AG04449 (cell line): ENCODE measurements at regions not wholly inside any gene's neighbourhood (a gene's known extent, or its start where the extent isn't known, plus 50 kb on each side); places are given as distances from the start of the nearest gene placed in this dataset.
"Not testable (repeated sequence)": the region's sequence is repeated elsewhere in the genome, so short reads cannot be mapped to it uniquely, and the experiment has no call there.

Source experiments
- CTCF ChIA-PET: fragments of 350-600 bp; formaldehyde crosslinking; extraction: SDS; loops from one replicate; lab custom pipeline; 2021; ENCODE audit warnings: antibody characterized with exemption; lab: Yijun Ruan, JAX
- POLR2A ChIA-PET: fragments of 400-600, 350-600 bp; formaldehyde crosslinking; extraction: SDS; loops from one replicate; lab custom pipeline; 2020; ENCODE audit warnings: antibody characterized with exemption, inconsistent platforms; lab: Yijun Ruan, JAX
- DNase-seq: peaks from one replicate; pipeline ENCODE4 v3.0.0-alpha.2; 2010; ENCODE audit warnings: low read depth, low spot score
- H3K4me3 ChIP-seq: 2 replicates; pipeline ENCODE4 v1.5.1; 2011; ENCODE audit warnings: low read depth, mild to moderate bottlenecking, control low read depth, low read length
- CTCF ChIP-seq: IDR thresholded peaks from one replicate; pipeline ENCODE4 v1.5.1; 2011; ENCODE audit warnings: mild to moderate bottlenecking, moderate library complexity, low read length, control low read depth, inconsistent platforms; ENCODE audit not compliant: insufficient read depth; ENCODE audit errors: missing control alignments

- CTCF ChIA-PET = no interaction called here
- no peak overlapping the region for H3K4me3 ChIP-seq
- no peak for TF ChIP-seq CTCF
- POLR2A ChIA-PET = no interaction called here
- DNase-seq = no peak
Measured at GRCh38 chr4:134628066-134628465, 426.5 kb upstream of the PABPC4L start.

DNA sequence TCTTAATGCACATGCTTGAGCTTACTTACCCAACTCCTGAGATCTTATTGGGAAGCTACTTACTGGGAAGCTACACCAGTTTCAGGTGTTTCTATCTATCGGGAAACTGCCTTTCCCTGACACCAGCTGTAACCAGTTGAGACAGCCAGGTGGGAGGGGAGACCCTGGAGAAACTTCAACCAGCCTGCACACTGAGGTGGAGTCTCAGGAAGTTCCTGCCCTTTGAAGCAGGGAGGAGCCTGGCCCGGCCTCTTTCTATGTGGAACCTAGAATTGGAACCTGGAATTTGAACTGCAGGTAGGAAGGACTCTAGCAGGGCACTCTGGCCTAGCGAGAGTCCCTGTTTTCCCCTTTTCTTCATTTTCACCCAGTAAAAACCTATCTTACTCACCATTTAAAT is 425.8 kb upstream of the PABPC4L start:
- CTCF ChIA-PET = no interaction called here
- POLR2A ChIA-PET = no interaction called here
- no peak overlapping the region for H3K4me3 ChIP-seq
- no peak for DNase-seq
- no peak for TF ChIP-seq CTCF

GRCh38 chr4:134624365-134624764 is 422.8 kb upstream of the PABPC4L start:
- POLR2A ChIA-PET = no interaction called here
- CTCF ChIA-PET = no interaction called here
- no peak for TF ChIP-seq CTCF
- no peak for DNase-seq
- no peak overlapping the region for H3K4me3 ChIP-seq

GRCh38 chr4:134622626-134623575 is 421.3 kb upstream of the PABPC4L start:
- DNase-seq, H3K4me3 ChIP-seq, CTCF ChIA-PET, POLR2A ChIA-PET: not testable (repeated sequence)

DNA sequence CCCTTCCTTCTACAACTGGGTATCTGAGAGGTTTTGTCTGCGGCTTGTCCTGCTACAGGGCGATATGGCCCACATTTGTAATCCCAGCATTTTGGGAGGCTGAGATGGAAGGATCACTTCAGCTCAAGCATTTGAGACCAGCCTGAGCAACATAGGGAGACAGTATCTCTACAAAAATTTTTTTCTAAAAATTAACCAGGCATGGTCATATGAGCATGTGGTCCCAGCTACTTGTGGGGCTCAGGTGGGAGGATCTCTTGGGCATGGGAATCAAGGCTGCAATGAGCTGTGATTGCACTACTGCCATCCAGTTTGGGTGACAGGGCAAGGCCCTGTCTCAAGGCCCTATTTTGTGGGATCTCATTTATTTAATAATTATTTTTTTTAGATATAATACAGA is 420.6 kb upstream of the PABPC4L start:
- TF ChIP-seq CTCF = no peak
- CTCF ChIA-PET = no interaction called here
- H3K4me3 ChIP-seq = no peak overlapping the region
- no peak for DNase-seq
- POLR2A ChIA-PET = no interaction called here

GRCh38 chr4:134621715-134622114 is 420.1 kb upstream of the PABPC4L start:
- DNase-seq, POLR2A ChIA-PET, H3K4me3 ChIP-seq, CTCF ChIA-PET: not testable (repeated sequence)

- CTCF ChIA-PET = no interaction called here
- POLR2A ChIA-PET = no interaction called here
- no peak for TF ChIP-seq CTCF
- H3K4me3 ChIP-seq = no peak overlapping the region
- DNase-seq = no peak
Measured at GRCh38 chr4:134610956-134611355, 409.4 kb upstream of the PABPC4L start.
